H1 (cell line): ENCODE measurements at regions not wholly inside any gene's neighbourhood (a gene's known extent, or its start where the extent isn't known, plus 50 kb on each side); places are given as distances from the start of the nearest gene placed in this dataset.

Experiments used
- CTCF ChIP-seq, 3 experiments: IDR thresholded peaks; 1 replicate in 2 of 3; 2 replicates in 1 of 3; pipeline versions ENCODE4 v1.5.1 to v1.6.1; 2011; ENCODE audit warnings: low read length in 3 of 3, mild to moderate bottlenecking in 3 of 3, inconsistent platforms in 2 of 3, low read depth in 1 of 3, moderate library complexity in 1 of 3; ENCODE audit not compliant: insufficient read depth in 1 of 3; ENCODE audit errors: control extremely low read depth in 1 of 3
- EZH2 ChIP-seq: fragments of 200-600 bp; sonication (generic); IDR thresholded peaks from 2 replicates; pipeline ENCODE4 v1.7.1; 2012; ENCODE audit warnings: low read depth, mild to moderate bottlenecking, moderate library complexity, low read length, inconsistent platforms; ENCODE audit not compliant: severe bottlenecking
- FOSL1 ChIP-seq: IDR thresholded peaks from 2 replicates; pipeline ENCODE4 v1.6.1; 2011; ENCODE audit warnings: mild to moderate bottlenecking, low read depth, low read length, moderate library complexity; ENCODE audit not compliant: insufficient read depth
- GABPA ChIP-seq: IDR thresholded peaks from 2 replicates; pipeline ENCODE4 v1.6.1; 2011; ENCODE audit warnings: mild to moderate bottlenecking, low read length, moderate library complexity, borderline replicate concordance; ENCODE audit not compliant: insufficient read depth
- HDAC2 ChIP-seq, 2 experiments: fragments of 300-600 bp in 1 of 2; sonication (generic) in 1 of 2; IDR thresholded peaks; 2 replicates each; pipeline ENCODE4 v1.6.1; 2011 to 2012; ENCODE audit warnings: low read depth in 2 of 2, low read length in 2 of 2, mild to moderate bottlenecking in 2 of 2, moderate library complexity in 2 of 2, borderline replicate concordance in 1 of 2, inconsistent platforms in 1 of 2
- PHF8 ChIP-seq: fragments of 200-600 bp; sonication (generic); conservative IDR thresholded peaks from 2 replicates; pipeline ENCODE4 v1.7.1; 2012; ENCODE audit warnings: low read depth, mild to moderate bottlenecking, inconsistent platforms, low read length, moderate library complexity
- POLR2A ChIP-seq, 2 experiments: IDR thresholded peaks; 1 replicate in 1 of 2; 2 replicates in 1 of 2; pipeline ENCODE4 v1.6.1; 2011; ENCODE audit warnings: low read depth in 2 of 2, low read length in 2 of 2, mild to moderate bottlenecking in 2 of 2; ENCODE audit errors: control extremely low read depth in 1 of 2
- POLR2AphosphoS5 ChIP-seq: IDR thresholded peaks from 2 replicates; pipeline ENCODE4 v1.6.1; 2011; ENCODE audit warnings: low read depth, low read length
- RAD21 ChIP-seq, 2 experiments: IDR thresholded peaks in 1 of 2; conservative IDR thresholded peaks in 1 of 2; 2 replicates each; pipeline ENCODE4 v1.6.1; 2011; ENCODE audit warnings: low read depth in 2 of 2, low read length in 2 of 2, improper control_type of control experiment in 1 of 2, inconsistent platforms in 1 of 2, mild to moderate bottlenecking in 1 of 2, moderate library complexity in 1 of 2
- TBP ChIP-seq: IDR thresholded peaks from 2 replicates; pipeline ENCODE4 v1.6.1; 2011; ENCODE audit warnings: low read depth, low read length, improper control_type of control experiment
- TEAD4 ChIP-seq: IDR thresholded peaks from 2 replicates; pipeline ENCODE4 v1.6.1; 2012; ENCODE audit warnings: low read depth, low read length, inconsistent platforms, mixed read lengths
- USF2 ChIP-seq: IDR thresholded peaks from 2 replicates; pipeline ENCODE4 v1.6.1; 2011; ENCODE audit warnings: low read length, improper control_type of control experiment
- ZNF274 ChIP-seq: IDR thresholded peaks from 2 replicates; pipeline ENCODE4 v1.7.0; 2012; ENCODE audit warnings: low read length, borderline replicate concordance; ENCODE audit errors: extremely low read depth

GRCh38 chr5:125581311-125581710 lies 834.9 kb upstream of the ZNF608 start:
- TF ChIP-seq CTCF (IDR thresholded peaks at IDR 0.05; ENCODE audit: control extremely low read depth in 1 of 3, insufficient read depth in 1 of 3, low read depth in 1 of 3, low read length in 3 of 3) (no peak), POLR2A (IDR thresholded peaks at IDR 0.05; ENCODE audit: control extremely low read depth in 1 of 2, low read depth in 2 of 2, low read length in 2 of 2) (no peak), POLR2AphosphoS5 (no peak), RAD21 (IDR thresholded peaks at IDR 0.05 in 1 of 2, conservative IDR thresholded peaks at IDR 0.05 in 1 of 2; ENCODE audit: low read depth in 2 of 2, low read length in 2 of 2) (no peak), EZH2 (no peak), TBP (no peak), GABPA (no peak), FOSL1 (no peak), PHF8 (no peak), TEAD4 (no peak), ZNF274 (no peak), HDAC2 (IDR thresholded peaks at IDR 0.05; ENCODE audit: borderline replicate concordance in 1 of 2, low read depth in 2 of 2, low read length in 2 of 2) (no peak), USF2 (no peak)
